B cell (primary cell): ENCODE measurements at regions not wholly inside any gene's neighbourhood (a gene's known extent, or its start where the extent isn't known, plus 50 kb on each side); places are given as distances from the start of the nearest gene placed in this dataset.
"Not testable (repeated sequence)": the region's sequence is repeated elsewhere in the genome, so short reads cannot be mapped to it uniquely, and the experiment has no call there.

ENCODE experiments used
- ATAC-seq: fragments of 200-7000 bp; cut with Tn5 transposase; one replicate; pipeline ENCODE4 v1.10.0; 2021; ENCODE audit warnings: low read depth, mild to moderate bottlenecking, moderate number of reproducible peaks, moderate library complexity
- CTCF ChIA-PET: fragments of 350-600 bp; sonication (Branson Sonifier 250); formaldehyde crosslinking; loops from one replicate; lab custom pipeline; 2021; ENCODE audit warnings: antibody characterized with exemption, inconsistent platforms; lab: Charles Lee
- POLR2A ChIA-PET: fragments of 350-600 bp; sonication (Branson Sonifier 250); formaldehyde crosslinking; loops from one replicate; lab custom pipeline; 2021; ENCODE audit warnings: antibody characterized with exemption; lab: Charles Lee
- DNase-seq: peaks from one replicate; pipeline ENCODE4 v3.0.0; 2013
- H2AFZ ChIP-seq: 2 replicates; pipeline ENCODE4 v1.6.1; 2012; ENCODE audit warnings: mild to moderate bottlenecking, low read depth, low read length; ENCODE audit not compliant: insufficient read depth, poor library complexity, severe bottlenecking
- H3K27ac ChIP-seq, 2 donors: 1 replicate in 1 of 2; 2 replicates in 1 of 2; pipeline ENCODE4 v1.5.1; 2012 to 2013; ENCODE audit warnings: low read length in 2 of 2, mild to moderate bottlenecking in 2 of 2, moderate library complexity in 1 of 2
- H3K27me3 ChIP-seq, 4 experiments: fragments of 200-600 bp in 1 of 4; sonication (generic) in 1 of 4; replicated peaks in 1 of 4; 1 replicate in 2 of 4; 2 replicates in 2 of 4; pipeline versions ENCODE4 v1.6.1 to v1.7.0; 2013 to 2016; ENCODE audit warnings: low read length in 3 of 4, mild to moderate bottlenecking in 2 of 4, mixed read lengths in 1 of 4, moderate library complexity in 1 of 4; ENCODE audit not compliant: insufficient read depth in 4 of 4, control insufficient read depth in 3 of 4; ENCODE audit errors: control extremely low read depth in 1 of 4
- H3K36me3 ChIP-seq, 2 experiments: replicated peaks in 1 of 2; 1 replicate in 1 of 2; 2 replicates in 1 of 2; pipeline versions ENCODE4 v1.6.1 to v1.7.1; 2013; ENCODE audit warnings: low read length in 1 of 2; ENCODE audit not compliant: insufficient read depth in 2 of 2, control insufficient read depth in 1 of 2; ENCODE audit errors: control extremely low read depth in 1 of 2, extremely low read depth in 1 of 2
- H3K4me1 ChIP-seq, 2 donors: fragments of 200-600 bp in 1 of 2; sonication (generic) in 1 of 2; 1 replicate in 1 of 2; 2 replicates in 1 of 2; pipeline versions ENCODE4 v1.5.1 to v1.6.1; 2013 to 2017; ENCODE audit warnings: low read length in 2 of 2; ENCODE audit not compliant: control insufficient read depth in 2 of 2, insufficient read depth in 2 of 2
- H3K4me2 ChIP-seq: replicated peaks from 2 replicates; pipeline ENCODE3; 2012; ENCODE audit warnings: mild to moderate bottlenecking, low read depth, low read length; ENCODE audit not compliant: poor library complexity, severe bottlenecking
- H3K4me3 ChIP-seq, 5 experiments: fragments of 200-600 bp in 1 of 5; sonication (generic) in 1 of 5; 1 replicate in 3 of 5; 2 replicates in 2 of 5; pipeline versions ENCODE4 v1.5.1 to v1.7.0; 2011 to 2016; ENCODE audit warnings: low read length in 4 of 5, mild to moderate bottlenecking in 4 of 5, low read depth in 2 of 5, control low read depth in 1 of 5, moderate library complexity in 1 of 5; ENCODE audit not compliant: insufficient read depth in 1 of 5; ENCODE audit errors: control extremely low read depth in 1 of 5, extremely low read depth in 1 of 5
- H3K79me2 ChIP-seq: fragments of 200-600 bp; sonication (generic); one replicate; pipeline ENCODE4 v1.6.0; 2016; ENCODE audit warnings: low read length; ENCODE audit not compliant: control insufficient read depth, insufficient read depth
- H3K9ac ChIP-seq: fragments of 200-600 bp; sonication (generic); 2 replicates; pipeline ENCODE4 v1.6.1; 2017; ENCODE audit warnings: mild to moderate bottlenecking, low read length, moderate library complexity
- H3K9me3 ChIP-seq, 3 donors: one replicate each; pipeline versions ENCODE4 v1.6.1 to v1.7.1; 2013; ENCODE audit warnings: low read length in 2 of 3; ENCODE audit not compliant: control insufficient read depth in 2 of 3, insufficient read depth in 1 of 3; ENCODE audit errors: control extremely low read depth in 1 of 3
- H4K20me1 ChIP-seq: 2 replicates; pipeline ENCODE4 v1.6.0; 2012; ENCODE audit warnings: mild to moderate bottlenecking, low read length; ENCODE audit not compliant: insufficient read depth, control insufficient read depth, poor library complexity, severe bottlenecking
- H3K27ac Mint-ChIP-seq: one replicate; pipeline ENCODE4 v1.8.0; 2021; ENCODE audit warnings: mixed read lengths
- H3K27me3 Mint-ChIP-seq: one replicate; pipeline ENCODE4 v1.8.0; 2021; ENCODE audit warnings: mixed read lengths
- H3K4me1 Mint-ChIP-seq: one replicate; pipeline ENCODE4 v1.8.0; 2021; ENCODE audit warnings: mixed read lengths
- H3K4me3 Mint-ChIP-seq: one replicate; pipeline ENCODE4 v1.8.0; 2021; ENCODE audit warnings: mixed read lengths
- H3K9me3 Mint-ChIP-seq: one replicate; pipeline ENCODE4 v1.8.0; 2022; ENCODE audit warnings: mixed read lengths; ENCODE audit not compliant: insufficient read depth
- WGBS: methylation state at CpG from one replicate; pipeline ENCODE4 v1.1.5; 2013; ENCODE audit warnings: missing lambda C conversion rate; ENCODE audit not compliant: insufficient coverage; 5-methylcytosine and 5-hydroxymethylcytosine counted together
- intact Hi-C: fragments of 100-400 bp; cut with micrococcal nuclease; formaldehyde crosslinking; loops from one replicate; pipeline ENCODE4 v1.10.0; 2022

- H3K4me1 Mint-ChIP-seq, DNase-seq, POLR2A ChIA-PET, H3K4me3 ChIP-seq, H3K4me1 ChIP-seq, H4K20me1 ChIP-seq, H3K4me2 ChIP-seq, H2AFZ ChIP-seq, H3K27ac Mint-ChIP-seq, CTCF ChIA-PET, intact Hi-C loops, H3K79me2 ChIP-seq, H3K4me3 Mint-ChIP-seq, H3K36me3 ChIP-seq, ATAC-seq, H3K9me3 Mint-ChIP-seq, H3K9ac ChIP-seq, H3K27ac ChIP-seq, H3K27me3 ChIP-seq: not testable (repeated sequence)
- H3K9me3 ChIP-seq, result peaks cover 0 to 57% (median 0%) of the 10 kb centered on the region in 3 donors
- 50% methylated on average over 18 of the region's 25 CpGs for WGBS
- H3K27me3 Mint-ChIP-seq, result peaks cover 14% of the 10 kb centered on the region
Observed at GRCh38 chr20:30895354-30895711, 362.1 kb upstream of the DEFB115 start.

- WGBS, result 31% methylated on average over 33 of the region's 41 CpGs
- H3K4me3 Mint-ChIP-seq, POLR2A ChIA-PET, H3K4me1 Mint-ChIP-seq, intact Hi-C loops, H4K20me1 ChIP-seq, H3K27ac ChIP-seq, H3K79me2 ChIP-seq, ATAC-seq, H3K4me1 ChIP-seq, CTCF ChIA-PET, H2AFZ ChIP-seq, H3K27ac Mint-ChIP-seq, H3K36me3 ChIP-seq, H3K9ac ChIP-seq, H3K27me3 ChIP-seq, H3K4me2 ChIP-seq, H3K27me3 Mint-ChIP-seq, H3K4me3 ChIP-seq, H3K9me3 Mint-ChIP-seq: not testable (repeated sequence)
- peaks cover 0 to 30% (median 0%) of the 10 kb centered on the region in 3 donors for H3K9me3 ChIP-seq
- DNase-seq, result peak; percentile 15
Observed at GRCh38 chr20:30899370-30900079, 357.9 kb upstream of the DEFB115 start.

GRCh38 chr20:30900080-30900719 is 357.3 kb upstream of the DEFB115 start:
- H3K4me1 Mint-ChIP-seq, POLR2A ChIA-PET, H3K27ac Mint-ChIP-seq, H3K4me2 ChIP-seq, H2AFZ ChIP-seq, H3K4me3 Mint-ChIP-seq, DNase-seq, H3K27me3 Mint-ChIP-seq, H3K27me3 ChIP-seq, H3K9me3 Mint-ChIP-seq, H3K4me3 ChIP-seq, H3K36me3 ChIP-seq, H3K9ac ChIP-seq, H3K27ac ChIP-seq, H3K4me1 ChIP-seq, CTCF ChIA-PET, intact Hi-C loops, H4K20me1 ChIP-seq, ATAC-seq, H3K79me2 ChIP-seq: not testable (repeated sequence)
- 51% methylated on average over 27 of the region's 30 CpGs for WGBS
- peaks cover 0 to 26% (median 0%) of the 10 kb centered on the region in 3 donors for H3K9me3 ChIP-seq

- H3K4me1 Mint-ChIP-seq, H3K27me3 ChIP-seq, CTCF ChIA-PET, ATAC-seq, H3K79me2 ChIP-seq, H3K27ac Mint-ChIP-seq, DNase-seq, H3K9me3 Mint-ChIP-seq, H3K4me3 Mint-ChIP-seq, H3K4me1 ChIP-seq, H2AFZ ChIP-seq, H3K27ac ChIP-seq, H4K20me1 ChIP-seq, H3K4me2 ChIP-seq, H3K9ac ChIP-seq, H3K4me3 ChIP-seq, H3K27me3 Mint-ChIP-seq, intact Hi-C loops, H3K36me3 ChIP-seq, POLR2A ChIA-PET: not testable (repeated sequence)
- WGBS, result 100% methylated on average over 5 of the region's 19 CpGs
- peaks cover 0 to 30% (median 0%) of the 10 kb centered on the region in 3 donors for H3K9me3 ChIP-seq
Observed at GRCh38 chr20:30905231-30905630, 352.2 kb upstream of the DEFB115 start.
